ENCODE measurements at regions not wholly inside any gene's neighbourhood (a gene's known extent, or its start where the extent isn't known, plus 50 kb on each side); places are given as distances from the start of the nearest gene placed in this dataset.
"Not testable (repeated sequence)": the region's sequence is repeated elsewhere in the genome, so short reads cannot be mapped to it uniquely, and the experiment has no call there.

DNA sequence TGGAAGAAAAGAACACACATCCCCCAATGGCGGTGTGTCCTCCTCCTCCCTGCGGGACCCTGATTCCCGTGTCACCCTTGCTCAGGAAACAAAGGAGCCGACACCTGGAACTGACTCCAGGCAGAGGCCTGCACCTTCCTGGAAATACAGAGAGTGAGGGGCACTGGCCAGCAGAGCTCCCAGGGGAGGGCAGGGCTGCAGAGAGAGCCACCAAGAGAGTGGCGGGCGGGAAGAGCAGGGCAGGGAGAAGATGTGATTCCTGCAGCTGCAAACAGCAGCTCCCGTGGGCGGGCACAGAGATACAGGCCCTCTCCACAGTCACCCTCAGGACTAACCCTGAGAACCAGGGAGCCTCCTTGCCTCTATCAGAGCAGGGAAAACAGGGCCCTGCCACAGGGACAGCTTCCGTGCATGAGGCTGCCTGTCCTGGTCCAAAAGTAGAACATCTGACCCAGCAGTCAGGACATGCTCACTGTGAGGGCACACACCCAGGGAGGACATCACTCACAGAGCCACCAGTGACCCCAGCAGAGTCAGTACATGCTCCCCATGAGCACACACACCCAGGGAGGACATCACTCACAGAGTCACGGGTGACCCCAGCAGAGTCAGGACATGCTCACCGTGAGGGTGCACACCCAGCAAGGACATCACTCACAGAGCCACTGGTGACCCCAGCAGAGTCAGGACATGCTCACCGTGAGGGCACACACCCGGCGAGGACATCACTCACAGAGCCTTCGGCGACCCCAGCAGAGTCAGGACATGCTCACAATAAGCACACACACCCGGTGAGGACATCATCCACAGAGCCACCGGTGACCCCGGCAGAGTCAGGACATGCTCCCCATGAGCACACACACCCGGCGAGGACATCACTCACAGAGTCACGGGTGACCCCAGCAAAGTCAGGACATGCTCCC is 193.1 kb downstream of the DLL1 start:
- DNase-seq (ENCODE audit: low read depth in 2 of 2) = no peak

DNA sequence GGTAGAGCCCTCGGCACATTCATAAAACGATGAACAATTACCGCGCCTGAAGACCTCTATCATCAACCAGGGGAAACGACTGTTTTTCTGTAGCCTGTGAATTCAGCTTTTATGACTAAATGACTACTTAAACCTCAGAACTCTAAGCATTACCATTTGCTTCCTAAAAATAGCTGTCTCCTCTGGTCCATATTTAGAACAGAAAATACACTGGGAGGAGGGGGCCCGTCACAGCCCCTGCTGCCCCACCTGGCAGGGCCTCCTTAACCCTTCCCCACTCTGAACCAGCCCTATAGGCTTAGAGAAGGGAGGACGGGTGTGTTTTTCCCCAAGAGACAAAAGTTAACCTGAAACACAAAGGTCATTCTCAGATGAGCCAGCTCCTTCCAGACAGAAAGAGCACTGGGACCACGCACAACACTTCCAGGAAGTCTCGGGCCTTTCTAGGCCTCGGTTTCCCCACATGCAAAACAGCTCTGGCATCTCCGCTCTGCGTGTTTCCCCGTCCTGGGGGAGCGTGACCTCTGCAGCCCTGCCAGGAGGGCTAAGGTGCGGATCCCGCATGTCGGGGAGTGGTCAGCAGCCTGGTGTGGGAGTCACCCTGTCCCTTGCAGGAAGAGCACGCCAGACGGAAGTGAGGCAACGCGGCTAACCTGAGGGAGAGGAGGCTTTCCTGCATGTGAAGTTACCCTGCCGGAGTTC is 193.9 kb downstream of the DLL1 start:
- no peak for DNase-seq (ENCODE audit: low read depth in 2 of 2)

DNA sequence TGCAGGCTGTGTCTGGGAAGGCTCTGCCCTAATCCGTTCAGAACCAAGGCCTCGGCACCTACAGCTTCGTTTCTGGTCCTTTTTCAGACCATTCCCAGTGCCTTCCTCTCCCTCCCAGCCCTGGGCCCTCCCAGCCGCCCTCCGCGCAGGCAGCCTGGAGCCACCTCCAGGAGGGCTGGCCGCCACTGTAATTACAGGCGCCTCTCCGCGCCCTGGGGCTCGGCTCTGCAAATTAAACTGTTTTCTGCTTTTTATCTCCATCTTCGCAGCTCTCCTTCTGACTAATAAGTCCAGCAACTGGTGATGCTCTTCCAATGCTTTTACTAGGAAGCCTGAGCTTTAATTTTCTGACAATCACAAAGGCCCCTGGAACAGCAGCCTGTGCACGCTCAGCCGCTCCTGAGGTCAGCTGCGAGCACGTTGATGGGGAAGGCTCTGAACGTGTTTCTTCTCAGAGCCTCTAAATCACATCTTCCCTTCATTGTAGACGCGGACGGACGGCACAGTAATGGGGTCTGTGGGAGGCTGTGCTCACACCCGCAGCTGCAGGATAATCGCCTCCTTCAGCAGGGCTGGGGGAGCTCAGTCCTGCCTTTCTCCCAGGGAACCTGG is 194.6 kb downstream of the DLL1 start:
- no peak for DNase-seq (ENCODE audit: low read depth in 2 of 2)

DNA sequence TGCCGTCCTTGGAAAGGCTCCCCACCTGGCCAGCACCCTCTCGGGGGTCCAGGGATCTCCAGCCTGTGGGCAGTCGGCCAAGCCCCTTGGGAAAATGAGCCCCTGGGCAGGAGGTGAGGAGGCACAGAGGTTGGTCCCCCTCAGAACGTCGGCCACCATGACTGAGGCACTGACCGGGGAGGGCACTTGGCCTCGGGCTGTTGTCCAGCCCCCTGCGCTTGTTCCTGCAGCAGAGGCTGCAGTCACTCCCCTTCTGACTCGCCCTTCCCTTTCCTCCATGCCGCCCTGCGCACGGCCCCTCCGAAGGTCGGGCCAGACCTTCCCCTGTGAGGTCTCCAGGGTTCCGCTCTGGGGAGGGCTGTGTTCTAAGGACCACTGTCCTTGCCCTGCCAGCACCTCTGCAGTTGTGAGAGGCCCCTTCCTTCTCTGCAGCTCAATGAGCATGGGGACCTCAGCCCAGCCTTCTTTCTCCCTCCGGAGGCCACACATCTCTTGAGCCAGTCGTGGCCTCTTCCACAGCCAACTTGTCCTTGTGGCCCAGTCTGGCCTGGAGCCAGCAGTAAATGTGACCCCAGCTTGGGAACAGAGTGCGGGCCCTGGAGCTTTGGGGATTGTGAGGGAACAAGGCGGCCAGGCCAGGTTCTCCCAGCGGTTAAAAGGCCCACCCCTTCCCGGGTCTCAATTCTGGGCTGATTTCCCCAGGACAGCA is 195.5 kb downstream of the DLL1 start:
- DNase-seq (ENCODE audit: low read depth in 2 of 2) = no peak

DNA sequence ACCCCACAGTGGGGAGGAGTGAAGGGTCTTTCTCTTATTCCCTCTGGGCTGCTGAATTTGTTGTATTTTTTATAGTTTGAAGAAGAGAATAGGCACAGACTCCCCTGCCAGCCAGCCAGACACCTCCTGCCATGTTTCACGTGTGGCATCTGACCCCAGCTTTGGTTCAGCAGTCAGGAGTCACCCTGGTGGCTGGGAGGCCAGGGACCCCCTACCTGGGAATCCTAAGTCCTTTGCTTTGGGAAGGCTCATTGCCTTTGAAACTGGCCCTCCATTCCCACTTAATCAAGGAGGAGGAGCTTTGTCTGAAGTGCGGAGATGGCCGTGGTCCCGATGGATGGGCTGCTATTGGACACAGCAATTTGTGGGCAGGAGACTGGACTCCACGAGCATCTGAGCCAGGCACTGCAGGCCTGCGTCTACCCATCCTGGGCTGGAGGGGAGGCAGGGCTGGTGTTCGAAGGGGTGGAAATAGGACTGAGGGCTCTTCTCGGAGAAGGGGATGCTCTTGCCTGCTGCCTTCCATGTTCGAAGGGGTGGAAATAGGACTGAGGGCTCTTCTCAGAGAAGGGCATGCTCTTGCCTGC is 196.1 kb downstream of the DLL1 start:
- DNase-seq (ENCODE audit: low read depth in 2 of 2) = no peak

DNA sequence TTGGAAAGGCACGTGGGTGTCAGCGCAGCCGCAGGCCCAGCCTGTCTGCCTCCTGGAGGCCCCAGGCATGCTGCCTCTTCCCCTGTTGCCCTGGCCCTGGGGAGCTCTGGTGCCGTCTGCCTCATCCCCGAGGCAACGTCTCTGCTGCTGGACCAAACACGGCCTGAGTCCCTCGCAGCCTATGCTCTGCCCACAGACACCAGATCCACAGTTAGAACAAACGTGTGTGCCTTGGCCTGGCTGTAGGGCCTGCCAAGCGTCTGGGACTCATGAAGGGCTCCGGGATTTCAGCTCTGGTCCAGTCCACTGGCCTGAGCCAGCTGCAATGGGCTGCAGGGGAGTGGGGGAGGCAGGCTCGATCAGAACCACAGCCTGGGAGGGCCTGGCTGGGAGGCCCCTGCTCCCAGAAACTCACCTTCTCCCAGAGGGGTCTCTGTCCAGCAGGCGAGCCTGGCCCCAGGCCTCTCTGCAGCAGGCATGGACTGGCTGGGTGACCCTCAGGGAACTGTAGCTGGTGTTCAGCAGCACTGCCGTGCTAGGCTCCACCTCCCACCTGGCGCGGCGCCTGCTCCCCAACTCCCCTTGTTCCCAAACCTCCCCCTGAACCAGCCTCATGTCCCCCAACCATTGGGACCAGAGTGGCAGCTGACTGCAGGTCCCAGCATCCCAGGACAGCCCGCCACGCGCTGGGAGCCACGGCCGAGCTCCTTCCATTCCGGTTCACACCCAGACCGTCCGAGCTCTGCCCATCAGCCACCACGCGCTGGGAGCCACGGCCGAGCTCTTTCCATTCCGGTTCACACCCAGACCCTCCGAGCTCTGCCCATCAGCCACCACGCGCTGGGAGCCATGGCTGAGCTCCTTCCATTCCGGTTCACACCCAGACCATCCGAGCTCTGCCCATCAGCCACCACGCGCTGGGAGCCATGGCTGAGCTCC is 197.0 kb downstream of the DLL1 start:
- DNase-seq (ENCODE audit: low read depth in 2 of 2) = no peak

DNA sequence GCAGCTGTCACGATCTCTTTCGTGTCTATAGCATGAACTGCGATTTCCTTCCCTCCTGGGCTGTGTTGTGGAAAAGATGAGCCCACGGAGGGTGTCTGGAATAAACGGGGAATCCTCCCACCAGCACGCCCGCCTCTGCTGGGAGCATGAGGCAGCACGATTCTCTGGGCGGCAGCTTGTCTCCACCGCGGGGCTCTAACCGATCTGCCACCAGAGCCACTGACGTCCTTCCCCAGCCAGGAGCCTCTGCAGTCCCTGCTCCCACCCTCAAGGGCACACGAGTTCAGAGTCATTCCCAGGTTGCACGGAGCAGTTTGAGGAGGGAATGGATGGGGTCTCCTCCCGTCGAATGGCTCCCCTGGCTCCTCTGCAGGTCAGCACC is 197.6 kb downstream of the DLL1 start:
- no peak for DNase-seq (ENCODE audit: low read depth in 2 of 2)

DNA sequence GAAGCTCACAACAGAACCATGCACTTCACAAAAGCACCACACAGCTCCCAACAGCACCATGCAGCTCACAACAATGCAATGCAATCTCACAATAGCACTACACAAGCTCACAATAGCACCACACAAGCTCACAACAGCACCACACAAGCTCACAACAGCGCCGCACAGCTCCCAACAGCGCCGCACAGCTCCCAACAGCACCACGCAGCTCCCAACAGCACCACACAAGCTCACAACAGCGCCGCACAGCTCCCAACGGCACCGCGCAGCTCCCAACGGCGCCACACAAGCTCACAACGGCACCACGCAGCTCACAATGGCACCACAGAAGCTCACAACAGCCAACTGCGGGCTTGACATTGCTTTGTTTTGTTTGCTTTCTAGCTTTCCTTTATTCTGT is 198.1 kb downstream of the DLL1 start:
- DNase-seq (ENCODE audit: low read depth in 2 of 2) = no peak

DNA sequence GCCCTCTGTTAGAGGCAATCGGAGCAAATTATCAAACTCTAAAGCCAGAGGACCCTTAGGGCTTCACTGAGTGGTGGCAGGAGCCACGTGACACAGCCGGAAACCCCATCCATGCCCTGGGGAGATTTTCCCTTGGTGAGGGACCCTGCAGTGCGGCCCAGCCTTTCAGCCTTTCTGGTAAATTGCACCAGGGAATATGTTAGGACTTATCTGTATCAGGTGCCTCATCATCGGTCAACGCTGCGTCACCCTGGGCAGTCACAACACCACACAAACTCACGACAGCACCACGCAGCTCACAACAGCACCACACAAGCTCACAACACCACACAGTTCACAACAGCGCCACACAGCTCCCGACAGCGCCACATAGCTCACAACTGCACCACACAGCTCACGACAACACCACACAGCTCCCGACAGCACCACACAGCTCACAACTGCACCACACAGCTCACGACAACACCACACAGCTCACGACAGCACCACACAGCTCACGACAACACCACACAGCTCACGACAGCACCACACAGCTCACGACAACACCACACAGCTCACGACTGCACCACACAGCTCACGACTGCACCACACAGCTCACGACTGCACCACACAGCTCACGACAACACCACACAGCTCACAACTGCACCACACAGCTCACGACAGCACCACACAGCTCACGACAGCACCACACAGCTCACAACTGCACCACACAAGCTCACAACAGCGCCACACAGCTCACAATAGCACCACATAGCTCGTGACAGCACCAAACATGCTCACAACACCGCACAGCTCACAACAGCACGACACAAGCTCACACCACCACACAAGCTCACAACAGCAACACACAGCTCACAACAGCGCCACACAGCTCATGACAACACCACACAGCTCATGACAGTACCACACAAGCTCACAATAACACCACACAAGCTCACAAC is 199.0 kb downstream of the DLL1 start:
- no peak for DNase-seq (ENCODE audit: low read depth in 2 of 2)

DNA sequence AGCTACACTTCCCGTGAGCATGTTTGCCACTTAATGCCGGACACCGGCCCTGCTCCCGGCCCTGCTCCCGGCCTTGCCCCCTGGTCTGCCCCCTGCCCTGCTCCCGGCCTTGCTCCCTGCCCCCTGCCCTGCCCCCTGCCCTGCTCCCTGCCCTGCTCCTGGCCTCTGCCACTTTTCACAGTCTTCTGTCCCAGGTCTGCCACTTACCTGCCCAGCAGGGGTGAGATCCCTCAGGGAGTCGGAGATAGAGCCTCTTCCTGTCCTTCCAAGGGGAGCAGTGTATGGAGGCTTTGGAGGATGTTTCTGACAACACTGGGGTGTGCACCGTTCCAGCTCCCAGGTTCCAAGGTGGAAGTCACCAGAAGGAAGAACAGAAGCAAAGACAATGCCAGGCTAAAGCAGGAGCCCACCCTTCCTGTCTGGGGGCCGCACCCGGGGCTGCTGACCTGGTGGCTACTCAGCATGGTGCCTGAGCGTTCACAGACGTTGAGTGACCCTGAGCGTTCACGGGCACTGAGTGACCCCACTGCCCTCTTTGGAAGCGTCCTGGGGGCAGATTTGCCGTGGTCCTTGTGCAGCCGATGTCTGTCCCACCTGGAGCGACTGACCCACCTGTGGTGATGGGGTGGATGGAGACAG is 199.8 kb downstream of the DLL1 start:
- no peak for DNase-seq (ENCODE audit: low read depth in 2 of 2)

DNA sequence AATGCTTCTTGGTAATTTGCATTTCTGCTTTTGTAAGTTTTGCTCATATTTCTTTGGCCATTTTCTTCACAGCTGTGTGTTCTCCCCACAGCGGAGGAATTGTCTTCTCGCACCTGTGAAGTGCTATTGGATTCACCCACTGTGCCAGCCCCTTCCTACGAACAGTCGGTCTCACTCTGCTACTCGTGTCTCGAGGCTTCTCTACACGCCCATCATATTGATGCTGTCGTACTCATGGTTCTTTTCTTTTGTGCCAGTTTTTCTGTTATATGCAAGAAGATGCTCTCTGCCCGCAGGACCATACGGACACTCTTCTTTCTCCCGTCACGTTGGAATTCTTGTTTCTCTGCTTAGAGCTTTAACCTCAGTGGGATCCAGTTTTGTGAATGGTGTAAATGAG is 200.3 kb downstream of the DLL1 start:
- DNase-seq (ENCODE audit: low read depth in 2 of 2) = no peak

DNA sequence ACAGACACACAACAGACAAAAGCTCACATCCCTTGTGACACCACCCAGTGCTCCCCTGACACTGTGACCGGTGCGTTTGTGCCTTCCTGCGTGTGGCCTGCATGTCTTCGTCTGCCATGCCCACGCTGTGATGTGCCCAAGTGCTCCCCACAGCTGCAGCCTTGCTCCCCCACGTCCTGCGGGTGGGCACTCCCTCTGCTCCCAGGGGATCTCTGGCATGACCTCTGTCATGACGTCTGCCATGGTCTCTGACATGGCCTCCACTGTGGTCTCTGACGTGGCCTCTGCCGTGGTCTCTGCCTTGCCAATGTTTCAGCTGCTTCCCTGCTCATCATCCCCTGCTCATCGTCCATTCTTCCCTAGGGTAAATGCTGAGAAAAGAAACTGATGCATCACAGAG is 200.9 kb downstream of the DLL1 start:
- DNase-seq (ENCODE audit: low read depth in 2 of 2) = no peak

DNA sequence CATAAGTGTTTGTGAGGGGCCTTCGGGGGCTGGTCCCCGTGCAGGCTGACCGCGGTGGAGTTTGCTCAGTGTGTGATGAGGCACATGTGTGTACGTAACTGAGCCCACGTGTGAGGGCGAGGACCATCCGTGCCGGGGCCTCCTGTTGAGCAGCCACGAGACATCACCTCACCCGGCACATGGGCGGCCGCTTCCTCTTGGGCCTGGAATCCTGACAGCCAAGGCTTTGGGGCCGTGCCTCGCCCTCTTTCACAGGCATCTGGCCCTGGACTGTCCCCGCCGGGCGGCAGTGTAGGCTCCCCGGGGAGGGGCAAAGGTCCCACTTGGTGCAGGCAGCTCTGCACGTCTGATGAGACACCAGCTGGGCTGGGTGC is 202.3 kb downstream of the DLL1 start:
- DNase-seq (ENCODE audit: low read depth in 2 of 2) = no peak

DNA sequence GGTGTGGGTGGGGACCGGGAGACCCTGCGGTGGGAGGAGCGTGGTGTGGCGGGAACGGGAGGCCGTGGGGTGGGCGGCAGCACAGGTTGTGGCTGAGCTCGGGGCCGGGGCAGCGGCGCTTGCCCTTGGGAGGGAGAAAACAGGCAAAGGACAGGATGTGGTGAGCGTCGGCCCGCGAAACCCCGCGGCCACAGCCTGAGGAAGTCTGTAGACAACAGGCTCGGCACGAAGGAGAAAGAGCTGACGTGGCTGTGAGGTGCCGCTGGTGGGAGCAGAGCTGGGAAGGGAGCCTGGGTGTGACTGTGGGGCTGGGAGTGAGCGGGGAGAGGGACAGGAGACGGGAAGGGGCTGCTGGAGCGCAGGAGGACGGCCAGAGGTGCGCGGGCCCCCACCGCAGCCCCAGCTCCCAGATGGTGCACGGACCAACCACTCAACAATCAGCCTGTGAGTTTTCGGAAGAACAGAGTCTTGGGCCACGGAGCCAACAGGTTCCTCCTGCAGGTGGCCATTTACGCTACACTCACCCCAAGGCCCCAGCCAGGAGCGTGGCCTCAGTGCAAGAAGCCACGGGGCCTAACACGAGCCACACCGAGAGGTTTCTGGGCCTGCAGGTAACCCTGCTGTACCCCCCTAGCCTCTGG is 202.8 kb downstream of the DLL1 start:
- DNase-seq (ENCODE audit: low read depth in 2 of 2) = no peak

DNA sequence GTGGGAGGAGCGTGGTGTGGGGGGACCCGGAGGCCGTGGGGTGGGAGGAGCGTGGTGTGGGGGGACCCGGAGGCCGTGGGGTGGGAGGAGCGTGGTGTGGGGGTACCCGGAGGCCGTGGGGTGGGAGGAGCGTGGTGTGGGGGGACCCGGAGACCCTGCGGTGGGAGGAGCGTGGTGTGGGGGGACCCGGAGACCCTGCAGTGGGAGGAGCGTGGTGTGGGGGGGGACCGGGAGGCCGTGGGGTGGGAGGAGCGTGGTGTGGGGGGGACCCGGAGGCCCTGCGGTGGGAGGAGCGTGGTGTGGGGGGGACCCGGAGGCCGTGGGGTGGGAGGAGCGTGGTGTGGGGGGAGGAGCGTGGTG is 203.5 kb downstream of the DLL1 start:
- DNase-seq (ENCODE audit: low read depth in 2 of 2) = not testable (repeated sequence)

DNA sequence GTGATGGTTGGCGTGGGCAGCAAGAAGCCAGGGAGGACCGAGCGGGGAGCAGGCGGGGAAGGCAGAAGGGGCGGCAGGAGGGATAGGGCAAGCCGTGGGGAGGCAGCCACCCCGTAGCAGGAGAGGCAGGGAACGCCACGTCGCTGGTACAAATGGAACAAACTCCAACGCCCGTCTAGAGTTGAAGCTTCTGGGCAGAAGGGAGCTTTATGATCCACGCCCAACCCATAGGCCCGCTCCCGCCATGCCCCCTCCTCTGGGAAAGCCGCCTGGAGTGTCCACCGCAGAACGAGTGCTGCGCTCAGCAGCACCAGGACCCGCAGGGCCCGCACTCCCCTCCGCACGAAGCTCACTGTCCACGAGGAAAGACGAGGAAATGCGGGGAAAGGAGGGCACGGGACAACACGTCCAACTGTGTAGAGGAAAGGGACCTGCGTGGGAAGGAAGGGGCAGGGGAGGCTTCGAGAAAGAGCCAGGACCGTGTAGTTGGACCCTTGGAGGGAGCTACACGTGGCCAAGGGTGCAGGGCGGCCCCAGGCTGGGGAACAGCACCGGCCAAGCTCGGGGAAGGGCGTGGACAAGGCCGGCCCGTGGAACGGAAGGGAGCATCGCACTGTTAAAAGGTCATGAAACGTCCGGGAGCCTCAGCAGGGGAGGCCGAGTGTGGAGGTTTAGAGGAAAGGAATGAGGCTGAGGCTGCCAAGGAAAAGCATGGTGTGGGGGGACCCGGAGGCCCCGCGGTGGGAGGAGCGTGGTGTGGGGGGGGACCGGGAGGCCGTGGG is 204.0 kb downstream of the DLL1 start:
- DNase-seq (ENCODE audit: low read depth in 2 of 2) = no peak

DNA sequence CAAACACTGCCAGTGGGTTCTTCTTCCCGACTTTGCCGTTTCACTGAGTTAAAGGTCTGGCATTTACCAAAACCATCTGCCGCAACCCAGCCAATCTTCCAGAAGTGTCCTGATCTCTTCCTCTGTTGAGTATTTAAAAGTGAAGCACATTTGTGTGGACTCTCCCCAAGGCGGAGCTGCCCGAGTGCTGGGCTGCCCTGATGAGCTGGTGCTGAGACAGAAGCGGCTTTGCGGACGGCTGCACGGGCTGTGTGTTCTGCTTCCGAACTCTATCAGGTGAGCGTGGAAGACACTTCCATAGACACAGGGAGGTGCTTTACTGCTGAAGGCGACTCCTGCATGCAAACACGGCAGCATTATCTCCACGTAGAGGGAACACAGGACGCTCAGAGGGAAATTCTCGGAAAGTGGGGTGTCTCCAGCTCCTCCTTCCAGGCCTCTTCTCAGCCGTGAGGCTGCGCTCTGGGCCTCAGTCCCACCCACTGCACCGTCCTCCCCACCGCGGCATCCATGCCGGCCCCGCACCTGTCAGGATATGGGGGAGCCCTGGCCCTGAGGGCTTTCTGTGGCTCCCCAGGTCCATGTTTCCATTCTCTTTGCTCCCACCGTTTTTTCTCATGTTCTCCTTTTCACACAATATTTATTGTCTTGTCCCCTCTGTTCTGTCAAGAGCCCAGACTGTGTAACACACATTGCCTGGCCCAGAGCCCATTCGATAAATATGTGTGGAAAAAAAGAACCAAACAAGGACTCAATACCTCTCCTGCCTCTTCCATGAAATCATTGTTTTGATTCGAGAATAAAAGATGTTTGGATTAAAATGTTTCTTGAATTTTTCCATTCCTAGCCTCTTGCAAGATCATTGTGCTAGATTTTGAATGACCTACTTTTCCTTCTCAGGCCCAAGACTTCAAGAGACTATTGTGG is 205.1 kb downstream of the DLL1 start:
- DNase-seq (ENCODE audit: low read depth in 2 of 2) = no peak

Measured in fibroblast of skin of left biceps (primary cell).